Panc1 (cell line): ENCODE measurements at regions not wholly inside any gene's neighbourhood (a gene's known extent, or its start where the extent isn't known, plus 50 kb on each side); places are given as distances from the start of the nearest gene placed in this dataset.

ENCODE experiments used
- POLR2AphosphoS5 ChIP-seq: IDR thresholded peaks from 2 replicates; pipeline ENCODE4 v1.6.1; 2012; ENCODE audit warnings: mild to moderate bottlenecking, low read depth, low read length, moderate library complexity
- SIN3A ChIP-seq: IDR thresholded peaks from 2 replicates; pipeline ENCODE4 v1.6.1; 2012; ENCODE audit warnings: low read depth, mild to moderate bottlenecking, low read length, moderate library complexity, borderline replicate concordance; ENCODE audit not compliant: insufficient read depth
- TF ChIP-seq, protein P1 (sequence below): fragments of 450-650 bp; IDR thresholded peaks from 2 replicates; pipeline ENCODE4 v1.5.1; 2017; ENCODE audit warnings: mild to moderate bottlenecking

DNA sequence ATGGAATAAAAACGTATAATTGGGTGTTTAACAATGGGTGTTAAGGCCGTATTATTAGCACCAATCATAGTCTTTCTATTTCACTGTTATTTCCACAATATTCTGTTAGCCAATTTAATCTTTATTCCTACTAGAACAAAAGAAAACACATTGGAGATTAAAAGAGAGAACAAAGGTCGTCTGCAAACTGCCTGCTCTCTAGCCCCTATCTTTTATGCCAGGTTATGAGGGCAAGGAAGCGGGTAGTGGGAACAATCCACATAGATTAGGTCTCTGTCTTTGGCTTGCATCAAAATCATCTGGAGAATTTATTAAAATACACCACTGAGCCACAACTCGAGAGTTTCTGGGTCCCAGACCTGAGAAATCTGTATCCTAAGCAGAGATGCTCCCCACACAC is 69.4 kb upstream of the DSC1 start:
- TF ChIP-seq, protein P1, sequence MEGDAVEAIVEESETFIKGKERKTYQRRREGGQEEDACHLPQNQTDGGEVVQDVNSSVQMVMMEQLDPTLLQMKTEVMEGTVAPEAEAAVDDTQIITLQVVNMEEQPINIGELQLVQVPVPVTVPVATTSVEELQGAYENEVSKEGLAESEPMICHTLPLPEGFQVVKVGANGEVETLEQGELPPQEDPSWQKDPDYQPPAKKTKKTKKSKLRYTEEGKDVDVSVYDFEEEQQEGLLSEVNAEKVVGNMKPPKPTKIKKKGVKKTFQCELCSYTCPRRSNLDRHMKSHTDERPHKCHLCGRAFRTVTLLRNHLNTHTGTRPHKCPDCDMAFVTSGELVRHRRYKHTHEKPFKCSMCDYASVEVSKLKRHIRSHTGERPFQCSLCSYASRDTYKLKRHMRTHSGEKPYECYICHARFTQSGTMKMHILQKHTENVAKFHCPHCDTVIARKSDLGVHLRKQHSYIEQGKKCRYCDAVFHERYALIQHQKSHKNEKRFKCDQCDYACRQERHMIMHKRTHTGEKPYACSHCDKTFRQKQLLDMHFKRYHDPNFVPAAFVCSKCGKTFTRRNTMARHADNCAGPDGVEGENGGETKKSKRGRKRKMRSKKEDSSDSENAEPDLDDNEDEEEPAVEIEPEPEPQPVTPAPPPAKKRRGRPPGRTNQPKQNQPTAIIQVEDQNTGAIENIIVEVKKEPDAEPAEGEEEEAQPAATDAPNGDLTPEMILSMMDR = no peak
- no peak for TF ChIP-seq SIN3A
- TF ChIP-seq POLR2AphosphoS5 = no peak
